Neural cell (in vitro differentiated cells): ENCODE measurements at regions not wholly inside any gene's neighbourhood (a gene's known extent, or its start where the extent isn't known, plus 50 kb on each side); places are given as distances from the start of the nearest gene placed in this dataset.

Experiments
- H2AFZ ChIP-seq: fragments of 200-600, 300-800 bp; sonication (generic), shearing (Covaris generic); 2 replicates; pipeline ENCODE4 v1.6.0; 2014; ENCODE audit warnings: low read depth, mild to moderate bottlenecking, antibody characterized with exemption, low read length, moderate library complexity
- H3F3A ChIP-seq: fragments of 200-600 bp; shearing (Covaris generic); 2 replicates; pipeline ENCODE4 v1.6.1; 2016; ENCODE audit warnings: mild to moderate bottlenecking, moderate library complexity, mixed read lengths, antibody characterized with exemption, low read length; ENCODE audit not compliant: insufficient read depth, poor library complexity, severe bottlenecking
- H3K27ac ChIP-seq: fragments of 200-600, 300-800 bp; sonication (generic), shearing (Covaris generic); 2 replicates; pipeline ENCODE4 v1.5.1; 2014; ENCODE audit warnings: mild to moderate bottlenecking, low read length, moderate library complexity
- H3K27me3 ChIP-seq: fragments of 300-800, 200-600 bp; sonication (generic), shearing (Covaris generic); 2 replicates; pipeline ENCODE4 v1.6.0; 2014; ENCODE audit warnings: mild to moderate bottlenecking, low read depth, low read length, moderate library complexity; ENCODE audit not compliant: insufficient read depth
- H3K36me3 ChIP-seq: fragments of 300-800, 200-600 bp; sonication (generic), shearing (Covaris generic); 2 replicates; pipeline ENCODE4 v1.5.1; 2014; ENCODE audit warnings: mild to moderate bottlenecking, antibody characterized with exemption, low read length, moderate library complexity; ENCODE audit not compliant: insufficient read depth
- H3K4me2 ChIP-seq: fragments of 300-800, 200-600 bp; sonication (generic), shearing (Covaris generic); 2 replicates; pipeline ENCODE4 v1.6.0; 2014; ENCODE audit warnings: mild to moderate bottlenecking, low read length
- H3K4me3 ChIP-seq: fragments of 300-800, 200-600 bp; sonication (generic), shearing (Covaris generic); 2 replicates; pipeline ENCODE4 v1.5.1; 2014; ENCODE audit warnings: mild to moderate bottlenecking, low read length, moderate library complexity
- H3K79me2 ChIP-seq: fragments of 200-600 bp; shearing (Covaris generic); replicated peaks from 2 replicates; pipeline ENCODE4 v1.6.0; 2014; ENCODE audit warnings: mild to moderate bottlenecking, low read length, moderate library complexity; ENCODE audit not compliant: insufficient read depth
- H3K9ac ChIP-seq: fragments of 300-800, 200-600 bp; sonication (generic), shearing (Covaris generic); 2 replicates; pipeline ENCODE4 v1.6.1; 2016; ENCODE audit warnings: mild to moderate bottlenecking, low read length, mixed read lengths
- H3K9me2 ChIP-seq: fragments of 200-600 bp; shearing (Covaris generic); 2 replicates; pipeline ENCODE4 v1.6.1; 2016; ENCODE audit warnings: mild to moderate bottlenecking, low read length, mixed read lengths; ENCODE audit not compliant: insufficient read depth
- H3K9me3 ChIP-seq: fragments of 200-600, 300-800 bp; sonication (generic), shearing (Covaris generic); 2 replicates; pipeline ENCODE4 v1.6.1; 2016; ENCODE audit warnings: mild to moderate bottlenecking, mixed run types, low read length, moderate library complexity, mixed read lengths
- H4K20me1 ChIP-seq: fragments of 200-600 bp; shearing (Covaris generic); 2 replicates; pipeline ENCODE4 v1.6.1; 2016; ENCODE audit warnings: mild to moderate bottlenecking, mixed run types; ENCODE audit not compliant: insufficient read depth
- CTCF ChIP-seq: fragments of 450-650 bp; IDR thresholded peaks from 2 replicates; pipeline ENCODE4 v1.5.1; 2014; ENCODE audit warnings: antibody characterized with exemption, mild to moderate bottlenecking, moderate library complexity; ENCODE audit not compliant: poor library complexity, severe bottlenecking
- EP300 ChIP-seq: fragments of 450-650 bp; conservative IDR thresholded peaks from 2 replicates; pipeline ENCODE4 v1.6.1; 2014; ENCODE audit warnings: antibody characterized with exemption, mild to moderate bottlenecking, moderate library complexity; ENCODE audit not compliant: poor library complexity, severe bottlenecking
- EZH2 ChIP-seq: fragments of 200-600, 300-800 bp; shearing (Covaris generic), sonication (generic); IDR thresholded peaks from 2 replicates; pipeline ENCODE4 v1.6.1; 2014; ENCODE audit warnings: antibody characterized with exemption, low read length, borderline replicate concordance, mild to moderate bottlenecking; ENCODE audit not compliant: insufficient read depth, poor library complexity, severe bottlenecking
- MXI1 ChIP-seq: fragments of 450-650 bp; conservative IDR thresholded peaks from 2 replicates; pipeline ENCODE4 v1.6.1; 2014; ENCODE audit warnings: antibody characterized with exemption, mild to moderate bottlenecking; ENCODE audit not compliant: poor library complexity, severe bottlenecking
- POLR2AphosphoS5 ChIP-seq: IDR thresholded peaks from 2 replicates; pipeline ENCODE4 v1.6.1; 2012
- RAD21 ChIP-seq: fragments of 450-650 bp; conservative IDR thresholded peaks from 2 replicates; pipeline ENCODE4 v1.6.1; 2014; ENCODE audit warnings: antibody characterized with exemption, mild to moderate bottlenecking, moderate library complexity
- SMC3 ChIP-seq: fragments of 450-650 bp; conservative IDR thresholded peaks from 2 replicates; pipeline ENCODE4 v1.6.1; 2014; ENCODE audit warnings: antibody characterized with exemption, mild to moderate bottlenecking, moderate library complexity; ENCODE audit not compliant: poor library complexity
- TAF1 ChIP-seq: IDR thresholded peaks from 2 replicates; pipeline ENCODE4 v1.6.1; 2012; ENCODE audit warnings: low read depth
- TF ChIP-seq, protein P1 (sequence below): IDR thresholded peaks from 2 replicates; pipeline ENCODE4 v1.6.1; 2012; ENCODE audit warnings: borderline replicate concordance

DNA sequence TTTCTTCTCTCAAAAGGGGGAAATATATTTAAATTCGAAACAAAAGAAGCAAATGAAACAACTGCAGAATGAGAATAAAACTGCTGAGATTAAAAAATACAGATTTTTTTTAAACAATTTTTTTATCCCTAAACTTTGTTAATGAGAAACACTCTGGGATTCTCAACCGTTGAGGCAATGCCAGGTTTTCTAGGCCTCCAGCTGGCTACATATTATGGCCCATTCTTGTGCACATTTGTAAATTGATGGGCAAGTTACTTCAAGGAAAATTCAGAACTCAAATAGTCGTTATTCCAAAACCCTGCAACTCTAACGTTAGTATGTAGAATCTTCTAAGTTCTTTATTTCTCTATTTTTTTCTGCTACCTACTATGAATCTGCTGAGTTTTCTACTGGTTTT, 239.3 kb upstream of the WSCD1 start:
- H3K27me3 ChIP-seq: no peaks in the 10 kb centered on the region
- no peaks in the 10 kb centered on the region for H3K9me2 ChIP-seq
- no peaks in the 10 kb centered on the region for H3K36me3 ChIP-seq
- H2AFZ ChIP-seq: no peak overlapping the region
- no peak overlapping the region for H3K4me3 ChIP-seq
- TF ChIP-seq MXI1 (no peak), CTCF (no peak), TAF1 (no peak), EZH2 (no peak), POLR2AphosphoS5 (no peak), EP300 (no peak), RAD21 (no peak), SMC3 (no peak)
- TF ChIP-seq, protein P1, sequence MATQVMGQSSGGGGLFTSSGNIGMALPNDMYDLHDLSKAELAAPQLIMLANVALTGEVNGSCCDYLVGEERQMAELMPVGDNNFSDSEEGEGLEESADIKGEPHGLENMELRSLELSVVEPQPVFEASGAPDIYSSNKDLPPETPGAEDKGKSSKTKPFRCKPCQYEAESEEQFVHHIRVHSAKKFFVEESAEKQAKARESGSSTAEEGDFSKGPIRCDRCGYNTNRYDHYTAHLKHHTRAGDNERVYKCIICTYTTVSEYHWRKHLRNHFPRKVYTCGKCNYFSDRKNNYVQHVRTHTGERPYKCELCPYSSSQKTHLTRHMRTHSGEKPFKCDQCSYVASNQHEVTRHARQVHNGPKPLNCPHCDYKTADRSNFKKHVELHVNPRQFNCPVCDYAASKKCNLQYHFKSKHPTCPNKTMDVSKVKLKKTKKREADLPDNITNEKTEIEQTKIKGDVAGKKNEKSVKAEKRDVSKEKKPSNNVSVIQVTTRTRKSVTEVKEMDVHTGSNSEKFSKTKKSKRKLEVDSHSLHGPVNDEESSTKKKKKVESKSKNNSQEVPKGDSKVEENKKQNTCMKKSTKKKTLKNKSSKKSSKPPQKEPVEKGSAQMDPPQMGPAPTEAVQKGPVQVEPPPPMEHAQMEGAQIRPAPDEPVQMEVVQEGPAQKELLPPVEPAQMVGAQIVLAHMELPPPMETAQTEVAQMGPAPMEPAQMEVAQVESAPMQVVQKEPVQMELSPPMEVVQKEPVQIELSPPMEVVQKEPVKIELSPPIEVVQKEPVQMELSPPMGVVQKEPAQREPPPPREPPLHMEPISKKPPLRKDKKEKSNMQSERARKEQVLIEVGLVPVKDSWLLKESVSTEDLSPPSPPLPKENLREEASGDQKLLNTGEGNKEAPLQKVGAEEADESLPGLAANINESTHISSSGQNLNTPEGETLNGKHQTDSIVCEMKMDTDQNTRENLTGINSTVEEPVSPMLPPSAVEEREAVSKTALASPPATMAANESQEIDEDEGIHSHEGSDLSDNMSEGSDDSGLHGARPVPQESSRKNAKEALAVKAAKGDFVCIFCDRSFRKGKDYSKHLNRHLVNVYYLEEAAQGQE: no peak
- no peaks in the 10 kb centered on the region for H3K9me3 ChIP-seq
- no peaks in the 10 kb centered on the region for H4K20me1 ChIP-seq
- no peaks in the 10 kb centered on the region for H3K79me2 ChIP-seq
- no peak overlapping the region for H3K27ac ChIP-seq
- H3K9ac ChIP-seq: no peak overlapping the region
- H3F3A ChIP-seq: no peaks in the 10 kb centered on the region
- H3K4me2 ChIP-seq: no peak overlapping the region

DNA sequence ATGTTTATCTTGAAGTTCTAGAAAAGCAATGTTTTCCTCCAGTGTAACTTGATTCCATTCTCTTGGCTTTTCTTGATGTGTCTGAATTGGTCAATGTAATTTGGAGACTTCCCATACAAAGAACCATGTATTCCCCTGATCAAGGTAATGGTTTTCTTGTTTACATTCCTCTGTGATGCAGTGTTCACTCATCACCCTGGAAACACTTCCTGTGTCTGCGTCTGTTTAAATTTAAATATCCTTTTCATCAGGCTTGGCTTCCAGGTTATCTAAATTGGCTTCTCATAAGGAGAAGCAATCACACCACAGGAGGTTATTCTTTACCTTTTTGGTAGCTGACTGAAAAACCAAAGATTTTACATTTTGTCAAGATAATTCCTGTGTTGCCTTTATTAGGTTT, 237.3 kb upstream of the WSCD1 start:
- H3K27me3 ChIP-seq: no peaks in the 10 kb centered on the region
- H3K9ac ChIP-seq: no peak overlapping the region
- H3F3A ChIP-seq: no peaks in the 10 kb centered on the region
- no peak overlapping the region for H3K27ac ChIP-seq
- H3K4me3 ChIP-seq: no peak overlapping the region
- no peaks in the 10 kb centered on the region for H3K36me3 ChIP-seq
- H3K79me2 ChIP-seq: no peaks in the 10 kb centered on the region
- H3K4me2 ChIP-seq: no peak overlapping the region
- H3K9me2 ChIP-seq: no peaks in the 10 kb centered on the region
- TF ChIP-seq SMC3 (no peak), CTCF (no peak), POLR2AphosphoS5 (no peak), EZH2 (no peak), MXI1 (no peak), RAD21 (no peak), EP300 (no peak), TAF1 (no peak)
- TF ChIP-seq, protein P1: no peak
- no peak overlapping the region for H2AFZ ChIP-seq
- no peaks in the 10 kb centered on the region for H4K20me1 ChIP-seq
- H3K9me3 ChIP-seq: no peaks in the 10 kb centered on the region
